ENCODE measurements at regions not wholly inside any gene's neighbourhood (a gene's known extent, or its start where the extent isn't known, plus 50 kb on each side); places are given as distances from the start of the nearest gene placed in this dataset.
"Not testable (repeated sequence)": the region's sequence is repeated elsewhere in the genome, so short reads cannot be mapped to it uniquely, and the experiment has no call there.

DNA sequence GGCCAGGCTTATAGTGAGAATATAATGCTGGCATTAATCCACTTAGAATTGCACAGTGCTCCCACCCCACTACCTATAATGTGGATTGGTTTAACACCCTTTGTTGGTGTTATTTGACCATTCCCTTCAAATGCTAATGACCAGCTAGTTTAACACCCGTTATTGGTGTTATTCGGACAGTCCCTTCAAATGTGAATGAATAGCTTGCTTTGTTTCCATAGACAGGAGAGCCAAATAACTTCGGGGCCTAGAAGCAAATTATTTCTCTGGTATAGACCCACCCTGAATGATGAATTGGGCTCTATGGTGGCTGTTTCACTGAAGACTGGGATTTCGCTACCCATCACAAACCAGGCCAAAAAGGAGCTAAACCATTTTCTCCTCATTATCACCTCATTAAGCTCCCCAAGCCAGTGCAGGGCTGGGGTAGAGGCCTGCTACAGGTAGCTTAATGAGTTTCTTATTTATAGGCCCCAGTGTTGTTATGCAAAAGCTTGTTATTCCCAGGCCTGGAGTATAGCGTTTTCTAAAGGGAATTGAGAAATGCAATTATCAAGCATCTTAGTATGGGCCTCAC, 494.1 kb upstream of the DPH6 start (continued):
- TF ChIP-seq, protein P1, sequence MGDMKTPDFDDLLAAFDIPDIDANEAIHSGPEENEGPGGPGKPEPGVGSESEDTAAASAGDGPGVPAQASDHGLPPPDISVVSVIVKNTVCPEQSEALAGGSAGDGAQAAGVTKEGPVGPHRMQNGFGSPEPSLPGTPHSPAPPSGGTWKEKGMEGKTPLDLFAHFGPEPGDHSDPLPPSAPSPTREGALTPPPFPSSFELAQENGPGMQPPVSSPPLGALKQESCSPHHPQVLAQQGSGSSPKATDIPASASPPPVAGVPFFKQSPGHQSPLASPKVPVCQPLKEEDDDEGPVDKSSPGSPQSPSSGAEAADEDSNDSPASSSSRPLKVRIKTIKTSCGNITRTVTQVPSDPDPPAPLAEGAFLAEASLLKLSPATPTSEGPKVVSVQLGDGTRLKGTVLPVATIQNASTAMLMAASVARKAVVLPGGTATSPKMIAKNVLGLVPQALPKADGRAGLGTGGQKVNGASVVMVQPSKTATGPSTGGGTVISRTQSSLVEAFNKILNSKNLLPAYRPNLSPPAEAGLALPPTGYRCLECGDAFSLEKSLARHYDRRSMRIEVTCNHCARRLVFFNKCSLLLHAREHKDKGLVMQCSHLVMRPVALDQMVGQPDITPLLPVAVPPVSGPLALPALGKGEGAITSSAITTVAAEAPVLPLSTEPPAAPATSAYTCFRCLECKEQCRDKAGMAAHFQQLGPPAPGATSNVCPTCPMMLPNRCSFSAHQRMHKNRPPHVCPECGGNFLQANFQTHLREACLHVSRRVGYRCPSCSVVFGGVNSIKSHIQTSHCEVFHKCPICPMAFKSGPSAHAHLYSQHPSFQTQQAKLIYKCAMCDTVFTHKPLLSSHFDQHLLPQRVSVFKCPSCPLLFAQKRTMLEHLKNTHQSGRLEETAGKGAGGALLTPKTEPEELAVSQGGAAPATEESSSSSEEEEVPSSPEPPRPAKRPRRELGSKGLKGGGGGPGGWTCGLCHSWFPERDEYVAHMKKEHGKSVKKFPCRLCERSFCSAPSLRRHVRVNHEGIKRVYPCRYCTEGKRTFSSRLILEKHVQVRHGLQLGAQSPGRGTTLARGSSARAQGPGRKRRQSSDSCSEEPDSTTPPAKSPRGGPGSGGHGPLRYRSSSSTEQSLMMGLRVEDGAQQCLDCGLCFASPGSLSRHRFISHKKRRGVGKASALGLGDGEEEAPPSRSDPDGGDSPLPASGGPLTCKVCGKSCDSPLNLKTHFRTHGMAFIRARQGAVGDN (IDR thresholded peaks at IDR 0.05) = no peak
- no peak for TF ChIP-seq ATF7 (IDR thresholded peaks at IDR 0.05; ENCODE audit: low read depth)
- TF ChIP-seq, protein P2, sequence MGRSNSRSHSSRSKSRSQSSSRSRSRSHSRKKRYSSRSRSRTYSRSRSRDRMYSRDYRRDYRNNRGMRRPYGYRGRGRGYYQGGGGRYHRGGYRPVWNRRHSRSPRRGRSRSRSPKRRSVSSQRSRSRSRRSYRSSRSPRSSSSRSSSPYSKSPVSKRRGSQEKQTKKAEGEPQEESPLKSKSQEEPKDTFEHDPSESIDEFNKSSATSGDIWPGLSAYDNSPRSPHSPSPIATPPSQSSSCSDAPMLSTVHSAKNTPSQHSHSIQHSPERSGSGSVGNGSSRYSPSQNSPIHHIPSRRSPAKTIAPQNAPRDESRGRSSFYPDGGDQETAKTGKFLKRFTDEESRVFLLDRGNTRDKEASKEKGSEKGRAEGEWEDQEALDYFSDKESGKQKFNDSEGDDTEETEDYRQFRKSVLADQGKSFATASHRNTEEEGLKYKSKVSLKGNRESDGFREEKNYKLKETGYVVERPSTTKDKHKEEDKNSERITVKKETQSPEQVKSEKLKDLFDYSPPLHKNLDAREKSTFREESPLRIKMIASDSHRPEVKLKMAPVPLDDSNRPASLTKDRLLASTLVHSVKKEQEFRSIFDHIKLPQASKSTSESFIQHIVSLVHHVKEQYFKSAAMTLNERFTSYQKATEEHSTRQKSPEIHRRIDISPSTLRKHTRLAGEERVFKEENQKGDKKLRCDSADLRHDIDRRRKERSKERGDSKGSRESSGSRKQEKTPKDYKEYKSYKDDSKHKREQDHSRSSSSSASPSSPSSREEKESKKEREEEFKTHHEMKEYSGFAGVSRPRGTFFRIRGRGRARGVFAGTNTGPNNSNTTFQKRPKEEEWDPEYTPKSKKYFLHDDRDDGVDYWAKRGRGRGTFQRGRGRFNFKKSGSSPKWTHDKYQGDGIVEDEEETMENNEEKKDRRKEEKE (IDR thresholded peaks at IDR 0.05) = no peak

DNA sequence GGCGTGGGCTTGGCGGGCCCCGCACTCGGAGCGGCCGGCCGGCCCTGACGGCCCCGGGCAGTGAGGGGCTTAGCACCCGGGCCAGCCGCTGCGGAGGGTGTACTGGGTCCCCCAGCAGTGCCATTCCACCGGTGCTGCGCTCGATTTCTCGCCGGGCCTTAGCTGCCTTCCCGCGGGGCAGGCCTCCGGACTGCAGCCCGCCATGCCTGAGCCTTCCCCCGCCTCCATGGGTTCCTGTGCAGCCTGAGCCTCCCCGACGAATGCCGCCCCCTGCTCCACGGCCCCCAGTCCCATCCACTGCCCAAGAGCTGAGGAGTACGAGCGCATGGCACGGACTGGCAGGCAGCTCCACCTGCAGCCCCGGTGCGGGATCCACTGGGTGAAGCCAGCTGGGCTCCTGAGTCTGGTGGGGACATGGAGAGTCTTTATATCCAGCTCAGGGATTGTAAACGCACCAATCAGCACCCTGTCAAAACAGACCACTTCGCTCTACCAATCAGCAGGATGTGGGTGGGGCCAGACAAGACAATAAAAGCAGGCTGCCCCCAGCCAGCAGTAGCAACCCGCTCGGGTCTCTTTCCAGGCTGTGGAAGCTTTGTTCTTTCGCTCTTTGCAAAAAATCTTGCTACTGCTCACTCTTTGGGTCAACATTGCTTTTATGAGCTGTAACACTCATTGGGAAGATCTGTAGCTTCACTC, 501.2 kb upstream of the DPH6 start:
- H4K20me1 ChIP-seq (ENCODE audit: control insufficient read depth, insufficient read depth); H3K79me2 ChIP-seq (ENCODE audit: control insufficient read depth, insufficient read depth, low read length); H3K27me3 ChIP-seq (replicated peaks in 1 of 2; ENCODE audit: control insufficient read depth in 2 of 2, insufficient read depth in 2 of 2, low read length in 1 of 2); in situ Hi-C loops (cut with MboI); H3K9ac ChIP-seq (ENCODE audit: control insufficient read depth, insufficient read depth, low read length); H3K27ac ChIP-seq (ENCODE audit: control insufficient read depth, insufficient read depth); SMC1A ChIA-PET (ENCODE audit: uncharacterized antibody, unreplicated experiment); BruUV-seq (replicated peaks); FAIRE-seq; CTCF ChIA-PET; RAD21 ChIA-PET (ENCODE audit: unreplicated experiment); H2AFZ ChIP-seq (ENCODE audit: control insufficient read depth, low read depth, low read length); POLR2A ChIA-PET; DNase-seq (ENCODE audit: low read depth, low spot score); ATAC-seq; H3K9me3 ChIP-seq (replicated peaks; ENCODE audit: control insufficient read depth, insufficient read depth, low read length); intact Hi-C loops (cut with micrococcal nuclease; ENCODE audit: unreplicated experiment); H3K4me2 ChIP-seq (ENCODE audit: control insufficient read depth, insufficient read depth); H3K4me1 ChIP-seq (ENCODE audit: control insufficient read depth, insufficient read depth, low read length); H3K4me3 ChIP-seq; H3K36me3 ChIP-seq (ENCODE audit: control insufficient read depth in 2 of 2, insufficient read depth in 2 of 2, low read length in 1 of 2): not testable (repeated sequence)
- 59% methylated on average over 16 of the region's 36 CpGs for WGBS (ENCODE audit: insufficient coverage, insufficient replicate concordance, low lambda C conversion rate, missing lambda C conversion rate)

Data from GM12878 (cell line).